Neural progenitor cell (in vitro differentiated cells): ENCODE measurements at regions not wholly inside any gene's neighbourhood (a gene's known extent, or its start where the extent isn't known, plus 50 kb on each side); places are given as distances from the start of the nearest gene placed in this dataset.

Experiments
- DNase-seq: peaks from one replicate; pipeline ENCODE4 v3.0.0-alpha.2; 2016; ENCODE audit warnings: low spot score
- H2AFZ ChIP-seq: fragments of 200-600 bp; sonication (generic); replicated peaks from 2 replicates; pipeline ENCODE4 v1.6.1; 2016; ENCODE audit warnings: antibody characterized with exemption
- H3F3A ChIP-seq: fragments of 200-600 bp; sonication (generic); 2 replicates; pipeline ENCODE4 v1.6.1; 2016; ENCODE audit warnings: antibody characterized with exemption, low read depth
- H3K27ac ChIP-seq: fragments of 200-600 bp; sonication (generic); 2 replicates; pipeline ENCODE4 v1.5.1; 2016; ENCODE audit warnings: mild to moderate bottlenecking
- H3K27me3 ChIP-seq: fragments of 200-600 bp; sonication (generic); 2 replicates; pipeline ENCODE4 v1.6.1; 2016; ENCODE audit warnings: mild to moderate bottlenecking, moderate library complexity
- H3K36me3 ChIP-seq: fragments of 200-600 bp; sonication (generic); 2 replicates; pipeline ENCODE4 v1.5.1; 2016
- H3K4me1 ChIP-seq: fragments of 200-600 bp; sonication (generic); 2 replicates; pipeline ENCODE4 v1.6.1; 2016; ENCODE audit warnings: mixed run types
- H3K4me2 ChIP-seq: fragments of 200-600 bp; sonication (generic); 2 replicates; pipeline ENCODE4 v1.6.1; 2016
- H3K4me3 ChIP-seq: fragments of 200-600 bp; sonication (generic); 2 replicates; pipeline ENCODE4 v1.5.1; 2016
- H3K79me2 ChIP-seq: fragments of 200-600 bp; sonication (generic); 2 replicates; pipeline ENCODE4 v1.6.1; 2016; ENCODE audit warnings: low read depth
- H3K9ac ChIP-seq: fragments of 200-600 bp; sonication (generic); 2 replicates; pipeline ENCODE4 v1.6.1; 2016
- H3K9me3 ChIP-seq: fragments of 200-600 bp; sonication (generic); 2 replicates; pipeline ENCODE4 v1.5.1; 2016; ENCODE audit warnings: low read depth
- H4K20me1 ChIP-seq: fragments of 200-600 bp; sonication (generic); 2 replicates; pipeline ENCODE4 v1.6.1; 2016; ENCODE audit warnings: low read depth
- H3K27ac Mint-ChIP-seq: 3 replicates; pipeline ENCODE4 v1.8.0; 2021; ENCODE audit warnings: mixed read lengths
- H3K27me3 Mint-ChIP-seq: 2 replicates; pipeline ENCODE4 v1.8.0; 2022; ENCODE audit warnings: low read depth, mild to moderate bottlenecking, inconsistent platforms, moderate library complexity, mixed read lengths; ENCODE audit not compliant: insufficient read depth
- H3K36me3 Mint-ChIP-seq: 3 replicates; pipeline ENCODE4 v1.8.0; 2021; ENCODE audit warnings: mixed read lengths
- H3K4me1 Mint-ChIP-seq: 3 replicates; pipeline ENCODE4 v1.8.0; 2021; ENCODE audit warnings: mixed read lengths
- H3K4me3 Mint-ChIP-seq: 3 replicates; pipeline ENCODE4 v1.8.0; 2021; ENCODE audit warnings: mild to moderate bottlenecking, moderate library complexity, mixed read lengths
- H3K9me3 Mint-ChIP-seq: 3 replicates; pipeline ENCODE4 v1.8.0; 2020; ENCODE audit warnings: mixed read lengths
- EZH2 ChIP-seq: fragments of 200-600 bp; sonication (generic); IDR thresholded peaks from 2 replicates; pipeline ENCODE4 v1.6.1; 2017; ENCODE audit warnings: antibody characterized with exemption, mild to moderate bottlenecking, moderate library complexity
- EZH2phosphoT487 ChIP-seq: fragments of 200-600 bp; sonication (generic); IDR thresholded peaks from 2 replicates; pipeline ENCODE4 v1.6.1; 2017; ENCODE audit warnings: antibody characterized with exemption
- TF ChIP-seq, protein P1 (sequence below): fragments of 200-600 bp; sonication (generic); IDR thresholded peaks from 2 replicates; pipeline ENCODE4 v1.5.1; 2017; ENCODE audit warnings: antibody characterized with exemption, mild to moderate bottlenecking

DNA sequence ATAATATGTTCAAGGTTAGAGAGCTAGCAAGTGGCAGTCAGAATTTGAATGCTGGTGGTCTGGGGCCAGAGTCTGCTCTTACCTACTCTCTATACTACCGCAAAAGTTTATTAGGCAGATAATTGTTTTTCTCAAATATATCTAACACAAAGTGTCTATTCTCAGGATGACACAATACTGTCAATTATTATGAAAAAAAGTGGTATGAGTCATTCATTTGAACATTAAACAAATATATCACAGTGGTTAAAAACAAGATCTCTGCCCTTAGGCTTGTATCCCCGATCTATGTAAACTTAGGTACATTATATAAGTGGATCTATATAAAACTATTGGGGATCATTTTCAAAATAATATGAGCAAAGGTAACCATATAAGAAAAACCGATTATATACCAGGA lies 354.9 kb downstream of the CETN3 start:
- Mint-ChIP-seq H3K36me3 (no peaks in the 10 kb centered on the region), H3K4me3 (no peak overlapping the region), H3K27ac (no peak overlapping the region), H3K4me1 (peaks cover 12% of the 10 kb centered on the region), H3K9me3 (no peaks in the 10 kb centered on the region), H3K27me3 (peaks cover 2% of the 10 kb centered on the region)
- Histone ChIP-seq H3K4me3 (no peak overlapping the region), H3K27ac (no peak overlapping the region), H3K9me3 (no peaks in the 10 kb centered on the region), H3K4me1 (peaks cover 14% of the 10 kb centered on the region), H4K20me1 (no peaks in the 10 kb centered on the region), H2AFZ (no peak overlapping the region), H3K9ac (no peak overlapping the region), H3K36me3 (no peaks in the 10 kb centered on the region), H3K79me2 (no peaks in the 10 kb centered on the region), H3K4me2 (no peak overlapping the region), H3F3A (no peaks in the 10 kb centered on the region), H3K27me3 (no peaks in the 10 kb centered on the region)
- TF ChIP-seq EZH2 (no peak), EZH2phosphoT487 (no peak)
- TF ChIP-seq, protein P1, sequence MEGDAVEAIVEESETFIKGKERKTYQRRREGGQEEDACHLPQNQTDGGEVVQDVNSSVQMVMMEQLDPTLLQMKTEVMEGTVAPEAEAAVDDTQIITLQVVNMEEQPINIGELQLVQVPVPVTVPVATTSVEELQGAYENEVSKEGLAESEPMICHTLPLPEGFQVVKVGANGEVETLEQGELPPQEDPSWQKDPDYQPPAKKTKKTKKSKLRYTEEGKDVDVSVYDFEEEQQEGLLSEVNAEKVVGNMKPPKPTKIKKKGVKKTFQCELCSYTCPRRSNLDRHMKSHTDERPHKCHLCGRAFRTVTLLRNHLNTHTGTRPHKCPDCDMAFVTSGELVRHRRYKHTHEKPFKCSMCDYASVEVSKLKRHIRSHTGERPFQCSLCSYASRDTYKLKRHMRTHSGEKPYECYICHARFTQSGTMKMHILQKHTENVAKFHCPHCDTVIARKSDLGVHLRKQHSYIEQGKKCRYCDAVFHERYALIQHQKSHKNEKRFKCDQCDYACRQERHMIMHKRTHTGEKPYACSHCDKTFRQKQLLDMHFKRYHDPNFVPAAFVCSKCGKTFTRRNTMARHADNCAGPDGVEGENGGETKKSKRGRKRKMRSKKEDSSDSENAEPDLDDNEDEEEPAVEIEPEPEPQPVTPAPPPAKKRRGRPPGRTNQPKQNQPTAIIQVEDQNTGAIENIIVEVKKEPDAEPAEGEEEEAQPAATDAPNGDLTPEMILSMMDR = no peak
- no peak for DNase-seq

DNA sequence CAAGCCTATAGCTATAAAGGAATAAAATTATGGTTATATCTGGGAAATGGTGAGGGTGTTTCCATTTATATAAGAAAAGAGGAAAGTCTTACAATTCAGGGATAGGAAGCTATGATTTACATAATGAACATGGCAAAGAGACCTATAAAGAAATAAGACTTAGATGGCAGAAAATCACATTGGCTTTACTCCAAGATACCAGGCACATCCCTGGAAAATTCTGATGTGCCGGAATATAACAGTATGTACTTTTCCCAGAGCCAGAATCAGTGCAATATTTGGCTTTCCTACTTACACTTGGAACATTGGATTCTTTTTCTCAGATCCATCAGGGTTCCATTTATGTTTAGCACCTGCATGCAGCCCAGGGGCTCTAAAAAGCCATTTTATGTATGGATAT lies 357.8 kb downstream of the CETN3 start:
- H3K4me1 ChIP-seq = peaks cover 10% of the 10 kb centered on the region
- Mint-ChIP-seq H3K27ac (no peak overlapping the region), H3K36me3 (no peaks in the 10 kb centered on the region), H3K27me3 (no peaks in the 10 kb centered on the region), H3K4me1 (peaks cover 10% of the 10 kb centered on the region), H3K4me3 (no peak overlapping the region), H3K9me3 (peaks cover 3% of the 10 kb centered on the region)
- H3K9ac ChIP-seq = no peak overlapping the region
- H3K4me2 ChIP-seq = no peak overlapping the region
- H3K27ac ChIP-seq = no peak overlapping the region
- H3F3A ChIP-seq = no peaks in the 10 kb centered on the region
- H3K79me2 ChIP-seq = no peaks in the 10 kb centered on the region
- no peaks in the 10 kb centered on the region for H3K9me3 ChIP-seq
- H2AFZ ChIP-seq = no peak overlapping the region
- TF ChIP-seq EZH2 = no peak
- TF ChIP-seq, protein P1 = no peak
- no peak for TF ChIP-seq EZH2phosphoT487
- no peak overlapping the region for H3K4me3 ChIP-seq
- DNase-seq = no peak
- no peaks in the 10 kb centered on the region for H3K36me3 ChIP-seq
- H4K20me1 ChIP-seq = no peaks in the 10 kb centered on the region
- no peaks in the 10 kb centered on the region for H3K27me3 ChIP-seq

DNA sequence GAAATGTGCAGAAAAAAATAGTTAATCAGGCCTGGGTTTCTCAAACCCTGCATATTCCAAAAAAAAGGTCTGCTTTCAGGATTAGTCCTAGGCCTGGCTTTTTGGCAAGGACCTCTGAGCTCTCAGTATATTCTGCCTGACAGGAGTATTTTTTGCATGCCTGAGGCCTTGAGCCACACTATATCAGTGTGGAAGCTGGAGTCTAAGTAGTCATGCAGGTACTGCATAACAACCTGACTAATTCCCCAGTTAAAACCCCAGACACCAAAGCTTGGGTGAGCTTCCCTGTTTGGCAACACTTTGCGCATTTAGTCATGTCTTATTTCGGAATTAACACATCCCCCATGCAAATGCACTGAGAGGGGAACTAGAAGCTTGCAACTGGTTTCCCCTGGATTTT lies 359.5 kb downstream of the CETN3 start:
- H3F3A ChIP-seq = no peaks in the 10 kb centered on the region
- Mint-ChIP-seq H3K4me3 (no peak overlapping the region), H3K36me3 (no peaks in the 10 kb centered on the region), H3K9me3 (peaks cover 6% of the 10 kb centered on the region), H3K4me1 (no peaks in the 10 kb centered on the region), H3K27me3 (no peaks in the 10 kb centered on the region), H3K27ac (no peak overlapping the region)
- H3K36me3 ChIP-seq = no peaks in the 10 kb centered on the region
- no peaks in the 10 kb centered on the region for H4K20me1 ChIP-seq
- TF ChIP-seq, protein P1 = no peak
- TF ChIP-seq EZH2 (no peak), EZH2phosphoT487 (no peak)
- H3K27ac ChIP-seq = no peak overlapping the region
- H2AFZ ChIP-seq = no peak overlapping the region
- no peaks in the 10 kb centered on the region for H3K79me2 ChIP-seq
- H3K4me3 ChIP-seq = no peak overlapping the region
- no peaks in the 10 kb centered on the region for H3K9me3 ChIP-seq
- no peak for DNase-seq
- H3K9ac ChIP-seq = no peak overlapping the region
- no peaks in the 10 kb centered on the region for H3K27me3 ChIP-seq
- H3K4me2 ChIP-seq = no peak overlapping the region
- H3K4me1 ChIP-seq = no peaks in the 10 kb centered on the region
